Adrenal gland (tissue), 9 donors: ENCODE measurements at regions not wholly inside any gene's neighbourhood (a gene's known extent, or its start where the extent isn't known, plus 50 kb on each side); places are given as distances from the start of the nearest gene placed in this dataset.
"Not testable (repeated sequence)": the region's sequence is repeated elsewhere in the genome, so short reads cannot be mapped to it uniquely, and the experiment has no call there.

ENCODE experiments used
- DNase-seq, 7 donors: peaks; one replicate each; pipeline ENCODE4 v3.0.0-alpha.2; 2019 to 2020
- H3K27ac ChIP-seq, 5 donors: fragments of 200-600 bp; sonication (generic) in 4 of 5; 1 replicate in 3 of 5; 2 replicates in 2 of 5; pipeline versions ENCODE4 v1.5.1 to v1.8.0; 2016 to 2020; ENCODE audit warnings: mild to moderate bottlenecking in 1 of 5
- H3K27me3 ChIP-seq: fragments of 200-600 bp; 2 replicates; pipeline ENCODE4 v1.8.0; 2021
- H3K36me3 ChIP-seq, 2 donors: fragments of 200-600 bp; replicated peaks in 1 of 2; 1 replicate in 1 of 2; 2 replicates in 1 of 2; pipeline versions ENCODE4 v1.5.1 to v1.8.0; 2018 to 2022
- H3K4me1 ChIP-seq, 2 donors: fragments of 200-600 bp; replicated peaks in 1 of 2; 1 replicate in 1 of 2; 2 replicates in 1 of 2; pipeline versions ENCODE4 v1.5.1 to v1.8.0; 2018 to 2021
- H3K4me3 ChIP-seq, 4 donors: fragments of 200-600 bp; sonication (generic) in 3 of 4; one replicate each; pipeline ENCODE4 v1.5.1; 2016 to 2018
- H3K9me3 ChIP-seq, 3 donors: fragments of 200-600 bp; sonication (generic) in 1 of 3; replicated peaks in 1 of 3; 1 replicate in 2 of 3; 2 replicates in 1 of 3; pipeline versions ENCODE4 v1.5.1 to v1.8.0; 2016 to 2021
- POLR2A ChIP-seq, 2 donors: fragments of 450-650 bp; IDR thresholded peaks; one replicate each; pipeline ENCODE4 v1.6.1; 2017; ENCODE audit warnings: antibody characterized with exemption in 2 of 2, mild to moderate bottlenecking in 2 of 2, moderate library complexity in 1 of 2
- WGBS, 4 donors: extraction: QIAGEN DNeasy Blood & Tissue Kit in 2 of 4; methylation state at CpG; one replicate each; pipeline versions ENCODE4 v1.1.5 to v1.1.7; 2013 to 2017; 5-methylcytosine and 5-hydroxymethylcytosine counted together
- intact Hi-C, 2 donors: fragments of 100-400 bp; cut with DNase I; formaldehyde crosslinking; loops; one replicate each; pipeline versions ENCODE4 v1.14.1 to v1.15.0; 2022 to 2023
- TF ChIP-seq, protein P1 (sequence below), 6 experiments: fragments of 450-650 bp in 4 of 6; fragments of 200-600 bp in 2 of 6; sonication (generic) in 1 of 6; IDR thresholded peaks; 1 replicate in 5 of 6; 2 replicates in 1 of 6; pipeline versions ENCODE4 v1.5.1 to v1.8.0; 2016 to 2021; ENCODE audit warnings: antibody characterized with exemption in 6 of 6, mild to moderate bottlenecking in 2 of 6, moderate library complexity in 1 of 6
- donor health status: healthy with polysubstance abuse.
- donor health status: Bipolar disorder and iron deficiency.
- donor health status: DM: yes; HTN: yes; CAD: no.
- donor health status: DM: no; HTN: no; CAD: no.
- donor health status: DM: no; HTN: no; CAD: no.

DNA sequence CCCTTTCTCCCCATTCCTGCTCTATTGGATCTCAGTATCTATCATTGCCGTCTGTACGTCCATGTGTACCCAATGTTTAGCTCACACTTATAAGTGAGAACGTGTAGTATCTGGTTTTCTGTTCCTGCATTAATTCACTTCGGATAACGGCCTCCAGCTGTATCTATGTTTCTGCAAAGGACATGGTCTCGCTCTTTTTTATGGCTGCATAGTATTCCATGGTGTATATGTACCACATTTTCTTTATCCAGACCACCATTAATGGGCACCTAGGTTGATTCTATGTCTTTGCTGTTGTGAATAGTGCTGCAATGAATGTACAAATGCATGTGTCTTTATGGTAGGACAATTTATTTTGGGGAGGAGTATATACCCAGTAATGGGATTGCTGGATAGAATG is 94.4 kb upstream of the MPP7 start:
- intact Hi-C loops = no loop called here
- H3K9me3 ChIP-seq = no peaks in the 10 kb centered on the region
- no peak for TF ChIP-seq POLR2A (IDR thresholded peaks at IDR 0.05)
- TF ChIP-seq, protein P1, sequence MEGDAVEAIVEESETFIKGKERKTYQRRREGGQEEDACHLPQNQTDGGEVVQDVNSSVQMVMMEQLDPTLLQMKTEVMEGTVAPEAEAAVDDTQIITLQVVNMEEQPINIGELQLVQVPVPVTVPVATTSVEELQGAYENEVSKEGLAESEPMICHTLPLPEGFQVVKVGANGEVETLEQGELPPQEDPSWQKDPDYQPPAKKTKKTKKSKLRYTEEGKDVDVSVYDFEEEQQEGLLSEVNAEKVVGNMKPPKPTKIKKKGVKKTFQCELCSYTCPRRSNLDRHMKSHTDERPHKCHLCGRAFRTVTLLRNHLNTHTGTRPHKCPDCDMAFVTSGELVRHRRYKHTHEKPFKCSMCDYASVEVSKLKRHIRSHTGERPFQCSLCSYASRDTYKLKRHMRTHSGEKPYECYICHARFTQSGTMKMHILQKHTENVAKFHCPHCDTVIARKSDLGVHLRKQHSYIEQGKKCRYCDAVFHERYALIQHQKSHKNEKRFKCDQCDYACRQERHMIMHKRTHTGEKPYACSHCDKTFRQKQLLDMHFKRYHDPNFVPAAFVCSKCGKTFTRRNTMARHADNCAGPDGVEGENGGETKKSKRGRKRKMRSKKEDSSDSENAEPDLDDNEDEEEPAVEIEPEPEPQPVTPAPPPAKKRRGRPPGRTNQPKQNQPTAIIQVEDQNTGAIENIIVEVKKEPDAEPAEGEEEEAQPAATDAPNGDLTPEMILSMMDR (IDR thresholded peaks at IDR 0.05) = no peak
- H3K27me3 ChIP-seq = peaks cover 4% of the 10 kb centered on the region
- WGBS, 4 donors = 78 to 87% (median 81%) methylated on average over 6 of the region's 6 CpGs
- no peak overlapping the region for H3K4me3 ChIP-seq
- DNase-seq = no peak
- H3K27ac ChIP-seq = no peak overlapping the region
- H3K4me1 ChIP-seq = no peaks in the 10 kb centered on the region
- H3K36me3 ChIP-seq = no peaks in the 10 kb centered on the region

GRCh38 chr10:28400176-28400575 is 97.3 kb upstream of the MPP7 start:
- no peak overlapping the region for H3K4me3 ChIP-seq
- no peak for TF ChIP-seq POLR2A (IDR thresholded peaks at IDR 0.05)
- TF ChIP-seq, protein P1 (IDR thresholded peaks at IDR 0.05) = no peak
- DNase-seq = no peak
- no peaks in the 10 kb centered on the region for H3K4me1 ChIP-seq
- H3K36me3 ChIP-seq = no peaks in the 10 kb centered on the region
- intact Hi-C loops = no loop called here
- peaks cover 4% of the 10 kb centered on the region for H3K27me3 ChIP-seq
- H3K9me3 ChIP-seq = no peaks in the 10 kb centered on the region
- no peak overlapping the region for H3K27ac ChIP-seq
- WGBS, 4 donors = 44 to 70% (median 63%) methylated on average over 8 to 9 of the region's 9 CpGs

DNA sequence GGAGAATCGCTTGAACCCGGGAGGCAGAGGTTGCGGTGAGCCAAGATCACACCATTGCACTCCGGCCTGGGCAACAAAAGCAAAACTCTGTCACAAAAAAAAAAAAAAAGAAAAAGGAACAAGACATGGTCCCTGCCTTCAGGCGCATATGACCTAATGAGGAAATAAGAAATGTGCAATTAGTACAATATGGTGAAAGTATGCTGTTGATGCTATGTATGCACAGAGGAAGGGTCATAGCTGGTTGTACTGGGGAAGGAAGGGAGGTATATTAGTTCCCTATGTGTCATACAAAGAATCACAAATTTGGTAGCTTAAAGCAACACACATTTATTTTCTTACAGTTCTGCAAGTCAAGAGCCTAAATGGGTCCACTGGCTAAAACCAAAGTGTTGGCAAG is 97.8 kb upstream of the MPP7 start:
- Histone ChIP-seq H3K9me3 (no peaks in the 10 kb centered on the region), H3K27me3 (peaks cover 4% of the 10 kb centered on the region), H3K27ac (no peak overlapping the region), H3K4me1 (no peaks in the 10 kb centered on the region), H3K36me3 (no peaks in the 10 kb centered on the region), H3K4me3 (no peak overlapping the region)
- TF ChIP-seq POLR2A (IDR thresholded peaks at IDR 0.05) = no peak
- TF ChIP-seq, protein P1 (IDR thresholded peaks at IDR 0.05) = no peak
- 73 to 87% (median 81%) methylated on average over 5 of the region's 5 CpGs for WGBS, 4 donors
- no peak for DNase-seq
- intact Hi-C loops = no loop called here

DNA sequence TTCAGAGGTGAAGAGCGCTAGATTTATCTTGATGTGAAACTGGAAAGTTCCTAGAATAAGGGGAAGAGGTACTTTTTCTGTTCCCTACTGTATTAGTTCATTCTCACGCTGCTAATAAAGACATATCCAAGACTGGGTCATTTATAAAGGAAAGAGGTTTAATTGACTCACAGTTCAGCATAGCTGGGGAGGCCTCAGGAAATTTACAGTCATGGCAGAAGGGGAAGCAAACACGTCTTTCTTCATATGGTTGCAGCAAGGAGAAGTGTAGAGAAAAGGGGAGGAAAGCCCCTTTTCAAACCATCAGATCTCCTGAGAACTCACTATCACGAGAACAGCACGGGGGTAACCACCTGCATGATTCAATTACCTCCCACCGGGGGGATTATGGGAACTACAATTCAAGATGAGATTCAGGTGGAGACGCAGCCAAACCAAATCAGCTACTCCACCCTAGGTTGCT is 99.8 kb upstream of the MPP7 start:
- WGBS, 4 donors = 60 to 65% (median 65%) methylated on average over 7 of the region's 7 CpGs
- H3K9me3 ChIP-seq, H3K36me3 ChIP-seq, DNase-seq, H3K27ac ChIP-seq, intact Hi-C loops, H3K4me3 ChIP-seq, H3K4me1 ChIP-seq, H3K27me3 ChIP-seq: not testable (repeated sequence)

DNA sequence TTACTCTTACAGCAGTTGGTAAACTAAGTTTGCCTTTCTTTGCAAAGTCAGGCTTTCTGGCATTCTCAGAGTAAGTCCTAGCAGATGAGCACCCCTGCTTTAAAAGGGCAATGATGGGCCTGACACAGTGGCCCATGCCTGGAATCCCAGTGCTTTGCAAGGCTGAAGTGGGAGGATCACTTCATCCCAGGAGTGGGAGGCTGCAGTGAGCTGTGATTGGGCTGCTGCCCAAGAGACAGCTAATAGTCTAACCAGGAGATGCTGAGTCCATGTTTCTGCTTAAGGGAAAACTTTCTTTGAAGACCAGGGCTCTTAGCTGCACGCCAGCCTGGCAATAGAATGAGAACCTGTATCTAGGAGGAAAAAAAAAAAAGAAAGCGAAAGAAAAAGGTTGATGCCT is 100.2 kb upstream of the MPP7 start:
- Histone ChIP-seq H3K27me3 (no peaks in the 10 kb centered on the region), H3K4me3 (no peak overlapping the region), H3K9me3 (no peaks in the 10 kb centered on the region), H3K4me1 (no peaks in the 10 kb centered on the region), H3K27ac (no peak overlapping the region), H3K36me3 (no peaks in the 10 kb centered on the region)
- TF ChIP-seq, protein P1 (IDR thresholded peaks at IDR 0.05) = no peak
- no peak for TF ChIP-seq POLR2A (IDR thresholded peaks at IDR 0.05)
- no peak for DNase-seq
- WGBS, 4 donors = 87 to 97% (median 91%) methylated on average over 2 of the region's 2 CpGs
- intact Hi-C loops = no loop called here
